ENCODE measurements at regions not wholly inside any gene's neighbourhood (a gene's known extent, or its start where the extent isn't known, plus 50 kb on each side); places are given as distances from the start of the nearest gene placed in this dataset.

- H3K4me3 ChIP-seq (replicated peaks in 1 of 3; ENCODE audit: insufficient read depth in 1 of 3, low read depth in 1 of 3, low read length in 3 of 3) = no peak overlapping the region
- no peak overlapping the region for H3K4me2 ChIP-seq (ENCODE audit: insufficient read depth, low read length)
- BruUV-seq (replicated peaks) = no TSS peak
- H3K9ac ChIP-seq (replicated peaks; ENCODE audit: extremely low read depth, insufficient read depth, low read length) = no peak overlapping the region
- H3K79me2 ChIP-seq (ENCODE audit: control insufficient read depth, insufficient read depth, low read length) = no peaks in the 10 kb centered on the region
- H3K36me3 ChIP-seq (ENCODE audit: control insufficient read depth in 2 of 2, extremely low read depth in 1 of 2, insufficient read depth in 2 of 2, low read length in 2 of 2) = no peaks in the 10 kb centered on the region
- dilution Hi-C loops (cut with MboI; ENCODE audit: extremely low pct_ligation_motif_present, low sequenced_read_pairs) (no loop called here), intact Hi-C loops (cut with micrococcal nuclease) (no loop called here)
- H3K9me1 ChIP-seq (replicated peaks; ENCODE audit: control insufficient read depth, extremely low read depth, insufficient read depth, low read length) = no peaks in the 10 kb centered on the region
- H3K9me3 ChIP-seq (replicated peaks; ENCODE audit: control insufficient read depth, insufficient read depth, low read length) = peaks cover 2% of the 10 kb centered on the region
- ChIA-PET CTCF (no interaction called here), POLR2A (no interaction called here)
- no peak for DNase-seq (ENCODE audit: low read depth, low spot score)
- H4K20me1 ChIP-seq (replicated peaks; ENCODE audit: control insufficient read depth, extremely low read depth, insufficient read depth, low read length) = no peaks in the 10 kb centered on the region
- H3K27me3 ChIP-seq (ENCODE audit: control insufficient read depth in 2 of 2, insufficient read depth in 2 of 2, low read length in 2 of 2) = no peaks in the 10 kb centered on the region
- FAIRE-seq = no peak
- H3K4me1 ChIP-seq (ENCODE audit: control insufficient read depth, extremely low read depth, insufficient read depth, low read length) = no peaks in the 10 kb centered on the region
- no peak overlapping the region for H2AFZ ChIP-seq (ENCODE audit: low read depth, low read length)
- TF ChIP-seq POLR2AphosphoS5 (IDR thresholded peaks at IDR 0.05; ENCODE audit: insufficient read depth, low read depth, low read length) = no peak
- no peak for TF ChIP-seq GATA2 (IDR thresholded peaks at IDR 0.05; ENCODE audit: insufficient read depth, insufficient read length, low read depth, low read length)
- no peak for TF ChIP-seq CTCF (IDR thresholded peaks at IDR 0.05; ENCODE audit: extremely low read depth in 1 of 2, insufficient read depth in 1 of 2, low read depth in 1 of 2, low read length in 2 of 2)
- no peak for TF ChIP-seq FOS (IDR thresholded peaks at IDR 0.05; ENCODE audit: borderline replicate concordance, insufficient read depth, low read length)
- TF ChIP-seq EZH2 (IDR thresholded peaks at IDR 0.05; ENCODE audit: borderline replicate concordance, low read depth, low read length, severe bottlenecking) = no peak
- TF ChIP-seq MAX (IDR thresholded peaks at IDR 0.05; ENCODE audit: insufficient read depth, insufficient read length) = no peak
- TF ChIP-seq MYC (IDR thresholded peaks at IDR 0.05; ENCODE audit: low read depth, low read length) = no peak
- no peak for TF ChIP-seq JUN (IDR thresholded peaks at IDR 0.05; ENCODE audit: borderline replicate concordance, insufficient read depth, insufficient read length, low read depth)
- no peak for TF ChIP-seq POLR2A (IDR thresholded peaks at IDR 0.05; ENCODE audit: low read depth, low read length)
- H3K27ac ChIP-seq (ENCODE audit: insufficient read depth, low read depth, low read length) = no peak overlapping the region
Measured at GRCh38 chr13:63291701-63292100, 1876.1 kb upstream of the PCDH20 start.

Data from endothelial cell of umbilical vein (primary cell).